ENCODE measurements at regions not wholly inside any gene's neighbourhood (a gene's known extent, or its start where the extent isn't known, plus 50 kb on each side); places are given as distances from the start of the nearest gene placed in this dataset.
"Not testable (repeated sequence)": the region's sequence is repeated elsewhere in the genome, so short reads cannot be mapped to it uniquely, and the experiment has no call there.

DNA sequence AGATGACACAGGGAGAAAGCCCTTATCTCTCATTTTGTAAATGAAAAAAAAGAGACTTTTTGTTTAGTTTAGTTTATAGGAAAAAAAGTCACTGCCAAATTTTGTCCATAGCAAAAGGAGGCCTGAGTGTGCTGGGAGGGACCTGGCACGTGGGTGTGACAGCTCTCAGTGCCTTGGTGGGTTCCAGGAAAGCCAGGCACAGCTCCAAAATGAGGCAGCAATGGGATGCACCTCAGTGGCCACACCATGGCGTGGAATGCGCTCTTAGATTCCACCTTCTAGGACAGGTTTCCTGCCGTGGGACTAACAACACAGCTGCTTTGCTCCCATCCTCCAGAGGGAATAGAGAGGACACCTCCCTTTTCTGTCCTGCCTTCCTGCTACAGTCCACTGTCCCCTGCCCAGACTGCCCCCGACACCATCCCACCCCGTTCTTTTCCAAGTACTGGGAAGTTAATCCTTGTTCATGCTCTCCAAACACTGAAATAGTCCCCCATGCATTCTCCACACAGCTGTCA is 207.6 kb downstream of the EMP1 start:
- no peak for DNase-seq (ENCODE audit: low read depth in 1 of 2, low spot score in 1 of 2)

DNA sequence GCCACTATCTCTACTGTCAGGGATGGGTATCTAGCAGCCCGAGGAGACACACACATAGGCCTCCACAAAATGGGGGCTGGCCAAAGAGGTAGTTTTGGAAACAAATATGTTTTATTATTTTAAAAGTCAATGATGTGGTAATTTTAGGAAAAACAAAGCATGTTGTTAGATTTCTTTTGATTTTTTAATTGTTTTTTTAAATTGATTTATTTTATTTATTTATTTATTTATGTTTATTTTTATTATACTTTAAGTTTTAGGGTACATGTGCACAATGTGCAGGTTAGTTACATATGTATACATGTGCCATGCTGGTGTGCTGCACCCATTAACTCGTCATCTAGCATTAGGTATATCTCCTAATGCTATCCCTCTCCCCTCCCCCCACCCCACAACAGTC is 194.8 kb downstream of the EMP1 start:
- DNase-seq (ENCODE audit: low read depth in 1 of 2, low spot score in 1 of 2), result not testable (repeated sequence)

- no peak for DNase-seq (ENCODE audit: low read depth in 1 of 2, low spot score in 1 of 2)
Observed at GRCh38 chr12:13390918-13391317, 194.4 kb downstream of the EMP1 start.

GRCh38 chr12:13390381-13390861 is 193.9 kb downstream of the EMP1 start:
- no peak for DNase-seq (ENCODE audit: low read depth in 1 of 2, low spot score in 1 of 2)

DNA sequence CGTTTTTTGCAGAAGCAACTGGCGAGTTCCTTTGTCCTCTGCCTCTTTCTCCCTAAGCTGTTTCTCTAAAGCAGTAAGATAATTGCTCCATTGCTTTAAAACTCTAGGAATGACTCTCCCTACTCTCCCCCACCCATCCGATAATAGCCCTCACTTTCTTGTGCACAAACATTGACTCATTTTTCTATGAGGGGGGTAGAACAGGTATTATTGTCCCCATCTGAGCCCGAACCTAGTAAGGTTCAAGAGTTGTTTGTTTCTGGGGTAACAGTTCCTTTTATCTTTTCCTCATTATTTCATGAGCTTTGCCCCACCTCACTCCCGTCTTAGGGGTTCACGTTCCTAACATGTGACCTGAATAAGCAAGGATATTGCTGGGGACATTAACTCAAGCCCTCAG is 190.6 kb downstream of the EMP1 start:
- DNase-seq (ENCODE audit: low read depth in 1 of 2, low spot score in 1 of 2), result no peak

GRCh38 chr12:13386323-13387039 is 190.0 kb downstream of the EMP1 start:
- no peak for DNase-seq (ENCODE audit: low read depth in 1 of 2, low spot score in 1 of 2)

GRCh38 chr12:13383379-13383778 is 186.9 kb downstream of the EMP1 start:
- DNase-seq (ENCODE audit: low read depth in 1 of 2, low spot score in 1 of 2), result no peak

DNA sequence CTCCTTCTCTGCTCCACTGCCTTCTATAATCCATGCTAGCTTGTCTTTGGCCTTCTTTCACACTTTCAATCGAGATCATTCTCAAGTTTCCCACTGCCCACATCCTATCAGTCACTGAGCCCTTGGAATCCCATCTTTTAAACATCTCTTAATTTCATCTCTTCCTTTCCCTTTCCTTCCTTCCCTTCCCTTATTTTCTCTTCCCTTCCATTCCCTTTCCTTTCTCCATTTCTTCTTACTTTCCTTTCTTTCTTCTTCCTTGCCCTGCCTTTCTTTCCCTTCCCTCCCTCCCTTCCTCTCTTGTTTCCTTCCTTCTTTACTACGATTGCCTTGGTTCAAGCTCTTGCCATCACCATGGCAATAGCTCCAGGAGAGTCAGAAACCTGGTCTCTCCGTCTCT is 183.8 kb downstream of the EMP1 start:
- no peak for DNase-seq (ENCODE audit: low read depth in 1 of 2, low spot score in 1 of 2)

- no peak for DNase-seq (ENCODE audit: low read depth in 1 of 2, low spot score in 1 of 2)
Observed at GRCh38 chr12:13379531-13380188, 183.1 kb downstream of the EMP1 start.

GRCh38 chr12:13377698-13378097 is 181.2 kb downstream of the EMP1 start:
- DNase-seq (ENCODE audit: low read depth in 1 of 2, low spot score in 1 of 2), result no peak

GRCh38 chr12:13376610-13377373 is 180.3 kb downstream of the EMP1 start:
- no peak for DNase-seq (ENCODE audit: low read depth in 1 of 2, low spot score in 1 of 2)

GRCh38 chr12:13375583-13376345 is 179.2 kb downstream of the EMP1 start:
- no peak for DNase-seq (ENCODE audit: low read depth in 1 of 2, low spot score in 1 of 2)

DNA sequence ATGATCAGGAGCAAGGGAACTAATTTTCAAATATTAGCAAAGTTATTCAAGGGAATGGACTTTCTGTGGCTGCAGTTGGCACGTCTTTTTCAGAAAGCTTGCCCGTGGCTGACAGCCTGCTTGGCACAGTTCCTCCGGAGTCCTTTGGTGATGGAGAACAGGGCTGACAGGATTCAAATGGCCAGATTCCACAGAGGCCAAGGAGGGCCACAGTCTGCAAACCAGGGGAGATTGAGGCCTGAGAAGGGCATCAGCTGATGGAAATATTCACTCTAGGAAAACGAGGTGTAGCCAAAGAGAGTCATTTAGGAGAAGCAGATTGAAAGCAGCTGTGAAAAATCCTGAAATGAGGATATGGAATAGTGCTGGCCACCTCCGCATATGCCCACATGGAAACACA is 178.3 kb downstream of the EMP1 start:
- no peak for DNase-seq (ENCODE audit: low read depth in 1 of 2, low spot score in 1 of 2)

DNA sequence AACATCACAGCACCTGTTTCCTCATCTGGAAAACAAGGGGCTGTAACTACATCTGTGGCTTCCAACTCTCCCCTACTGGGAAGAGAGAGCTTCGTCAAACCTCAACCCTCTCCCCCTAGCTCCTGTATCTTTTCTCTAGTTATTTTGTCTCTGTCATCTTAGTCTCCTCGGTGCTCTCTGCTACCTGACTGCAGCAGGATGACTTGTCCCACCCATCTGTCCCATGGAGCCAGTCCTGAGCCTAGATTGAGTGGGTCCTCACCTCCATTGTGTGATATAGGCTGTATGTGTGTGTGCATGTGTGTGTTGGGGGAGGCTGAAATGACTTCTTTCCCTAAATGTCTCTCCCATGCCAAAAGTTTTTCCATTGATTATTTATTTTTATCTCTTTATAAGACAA is 177.3 kb downstream of the EMP1 start:
- DNase-seq (ENCODE audit: low read depth in 1 of 2, low spot score in 1 of 2), result no peak

- DNase-seq (ENCODE audit: low read depth in 1 of 2, low spot score in 1 of 2), result no peak
Observed at GRCh38 chr12:13373131-13373530, 176.6 kb downstream of the EMP1 start.

DNA sequence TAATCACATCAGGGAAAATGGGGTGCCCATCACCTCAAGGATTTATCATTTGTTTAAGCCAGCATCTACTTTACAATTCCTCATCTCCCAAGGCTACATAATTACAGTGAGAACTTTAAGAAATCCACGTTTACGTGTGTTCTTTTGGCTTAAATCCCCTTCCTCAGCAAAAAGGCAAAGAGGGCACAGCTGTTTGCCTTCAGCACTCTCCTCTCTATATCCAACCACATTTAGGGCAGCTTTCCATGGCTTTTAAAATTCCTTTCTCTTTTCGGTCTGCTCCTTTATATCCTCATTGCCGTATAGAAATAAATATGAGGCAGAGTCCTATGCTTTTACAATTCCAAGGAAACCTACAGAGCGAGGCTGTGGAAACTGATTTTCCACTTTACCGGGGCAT is 175.9 kb downstream of the EMP1 start:
- DNase-seq (ENCODE audit: low read depth in 1 of 2, low spot score in 1 of 2), result no peak

- DNase-seq (ENCODE audit: low read depth in 1 of 2, low spot score in 1 of 2), result no peak
Observed at GRCh38 chr12:13371797-13372196, 175.3 kb downstream of the EMP1 start.

GRCh38 chr12:13371367-13371766 is 174.8 kb downstream of the EMP1 start:
- no peak for DNase-seq (ENCODE audit: low read depth in 1 of 2, low spot score in 1 of 2)

DNA sequence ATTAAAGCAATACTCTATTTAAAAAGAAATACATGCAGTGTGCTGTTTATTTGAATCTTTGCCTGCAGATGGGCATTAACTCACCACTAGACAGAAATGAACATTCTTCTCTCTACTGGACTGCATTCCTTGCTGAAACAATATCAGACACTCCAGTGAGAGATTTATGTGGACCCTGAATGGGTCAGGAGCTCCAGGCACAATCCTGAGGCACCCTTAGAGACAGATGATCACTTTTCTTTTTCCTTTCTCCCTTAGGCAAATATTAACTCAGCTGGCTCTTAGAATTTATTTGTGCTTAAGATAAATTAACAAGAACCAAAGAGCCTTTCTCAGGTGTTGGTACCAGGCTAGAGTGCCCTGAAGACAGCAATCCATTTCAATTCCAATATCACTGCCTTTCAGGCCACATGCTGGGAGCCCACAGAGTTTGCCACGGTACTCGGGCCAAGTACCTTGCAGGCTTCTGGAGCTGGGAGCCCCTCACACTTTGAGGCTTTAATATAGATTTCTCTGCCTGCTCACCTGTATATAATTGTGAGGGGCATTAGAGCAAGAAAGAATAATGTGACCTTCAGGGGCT is 173.0 kb downstream of the EMP1 start:
- DNase-seq (ENCODE audit: low read depth in 1 of 2, low spot score in 1 of 2), result no peak

- no peak for DNase-seq (ENCODE audit: low read depth in 1 of 2, low spot score in 1 of 2)
Observed at GRCh38 chr12:13368971-13369370, 172.4 kb downstream of the EMP1 start.

DNA sequence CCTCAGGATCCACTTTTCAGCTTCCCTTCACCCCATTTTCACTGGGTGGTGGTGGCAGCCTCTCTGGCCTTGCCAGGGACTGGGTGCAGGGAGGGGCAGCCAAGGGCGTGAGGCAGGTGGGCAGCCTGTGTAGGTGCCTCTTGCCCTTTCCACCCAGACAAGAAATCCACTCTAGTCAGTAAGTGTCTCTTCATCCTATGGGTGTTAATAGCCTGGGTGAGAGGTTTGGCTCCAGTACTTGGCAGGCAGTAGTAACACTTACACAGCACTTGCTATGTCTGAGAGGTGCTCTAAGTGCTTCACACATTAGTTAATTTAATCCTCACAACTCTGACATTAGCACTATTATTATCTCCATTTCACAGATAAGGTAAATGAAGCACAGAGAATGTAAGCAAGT is 171.9 kb downstream of the EMP1 start:
- no peak for DNase-seq (ENCODE audit: low read depth in 1 of 2, low spot score in 1 of 2)

Measured in activated T-helper 1 cell treated with anti-CD3 and anti-CD28 coated beads, Interleukin-2, amount 50 U/mL, for 16 hours (primary cell).